A549 (cell line): ENCODE measurements at regions not wholly inside any gene's neighbourhood (a gene's known extent, or its start where the extent isn't known, plus 50 kb on each side); places are given as distances from the start of the nearest gene placed in this dataset.

Source experiments
- ATAC-seq, 2 experiments: fragments of 200-7000 bp in 1 of 2; fragments of >200 bp in 1 of 2; cut with Nextera tagmentation in 1 of 2; cut with Tn5 transposase in 1 of 2; 3 replicates each; pipeline versions ENCODE4 v1.8.0 to v1.9.1; 2018 to 2020; ENCODE audit warnings: mild to moderate bottlenecking in 1 of 2, moderate library complexity in 1 of 2
- CTCF ChIA-PET: fragments of 300-600 bp; sonication (Branson Sonifier 250); formaldehyde crosslinking; extraction: SDS; loops from one replicate; lab custom pipeline; 2021; ENCODE audit warnings: antibody characterized with exemption, inconsistent platforms; lab: Yijun Ruan, JAX
- POLR2A ChIA-PET: fragments of 350-600 bp; formaldehyde crosslinking; extraction: SDS; loops from one replicate; lab custom pipeline; 2021; ENCODE audit warnings: antibody characterized with exemption, inconsistent platforms; lab: Yijun Ruan, JAX
- DNase-seq, 2 experiments: peaks; one replicate each; pipeline versions ENCODE4 v3.0.0 to v3.0.0-alpha.2; 2011 to 2016; ENCODE audit warnings: low read depth in 1 of 2, low spot score in 1 of 2
- FAIRE-seq: peaks from 2 replicates; lab custom pipeline; 2011; peaks lifted over from hg19 to GRCh38; lab: Jason Lieb, UNC
- H3K27ac ChIP-seq, 2 experiments: fragments of >200 bp; sonication (Bioruptor Twin); formaldehyde crosslinking; 3 replicates each; pipeline ENCODE4 v1.5.1; 2016 to 2017
- H3K4me1 ChIP-seq: fragments of >200 bp; sonication (Bioruptor Twin); formaldehyde crosslinking; 3 replicates; pipeline ENCODE4 v1.6.1; 2016
- H3K4me2 ChIP-seq: fragments of >200 bp; sonication (Bioruptor Twin); formaldehyde crosslinking; 3 replicates; pipeline ENCODE4 v1.6.1; 2016
- H3K4me3 ChIP-seq: fragments of >200 bp; sonication (Bioruptor Twin); formaldehyde crosslinking; 3 replicates; pipeline ENCODE4 v1.5.1; 2016
- H3K9me3 ChIP-seq: fragments of >200 bp; sonication (Bioruptor Twin); formaldehyde crosslinking; 3 replicates; pipeline ENCODE4 v1.6.1; 2016
- CBX8 ChIP-seq: fragments of 200-600 bp; sonication (generic); IDR thresholded peaks from 2 replicates; pipeline ENCODE4 v1.6.1; 2016
- CEBPB ChIP-seq, 2 experiments: fragments of >200 bp in 1 of 2; sonication (Bioruptor Twin) in 1 of 2; formaldehyde crosslinking in 1 of 2; IDR thresholded peaks; 2 replicates each; pipeline ENCODE4 v1.6.1; 2012 to 2016
- CHD4 ChIP-seq: fragments of 200-600 bp; sonication (generic); IDR thresholded peaks from 2 replicates; pipeline ENCODE4 v1.6.1; 2016; ENCODE audit warnings: antibody characterized with exemption, mild to moderate bottlenecking, borderline replicate concordance
- EHF ChIP-seq: fragments of 250-450 bp; sonication (Bioruptor Pico); IDR thresholded peaks from 2 replicates; pipeline ENCODE4 v1.5.0; 2020; ENCODE audit warnings: mild to moderate bottlenecking
- ELK1 ChIP-seq: fragments of 150-350 bp; IDR thresholded peaks from 2 replicates; pipeline ENCODE4 v1.6.1; 2014; ENCODE audit warnings: low read depth, mild to moderate bottlenecking, low read length
- FOSB ChIP-seq: fragments of 250-450 bp; sonication (Bioruptor Pico); IDR thresholded peaks from 2 replicates; pipeline ENCODE4 v1.5.0; 2020; ENCODE audit warnings: mild to moderate bottlenecking, moderate library complexity
- FOSL2 ChIP-seq, 2 experiments: fragments of 450-650 bp in 1 of 2; fragments of >200 bp in 1 of 2; sonication (Bioruptor Twin) in 1 of 2; formaldehyde crosslinking; IDR thresholded peaks; 2 replicates each; pipeline versions ENCODE4 v1.5.0 to v1.6.1; 2016 to 2020; ENCODE audit warnings: mild to moderate bottlenecking in 1 of 2, moderate library complexity in 1 of 2
- FOXS1 ChIP-seq: fragments of 250-450 bp; sonication (Bioruptor Pico); IDR thresholded peaks from 2 replicates; pipeline ENCODE4 v1.5.0; 2020; ENCODE audit warnings: mild to moderate bottlenecking, moderate library complexity
- HDAC2 ChIP-seq: fragments of 200-600 bp; sonication (generic); IDR thresholded peaks from 2 replicates; pipeline ENCODE4 v1.6.1; 2016
- HMGXB4 ChIP-seq: fragments of 250-450 bp; sonication (Bioruptor Pico); IDR thresholded peaks from 2 replicates; pipeline ENCODE4 v1.5.0; 2021; ENCODE audit warnings: mild to moderate bottlenecking, moderate library complexity, borderline replicate concordance
- JUNB ChIP-seq: fragments of >200 bp; sonication (Bioruptor Twin); formaldehyde crosslinking; IDR thresholded peaks from 2 replicates; pipeline ENCODE4 v1.6.1; 2016
- KDM1A ChIP-seq: fragments of 200-600 bp; sonication (generic); IDR thresholded peaks from 2 replicates; pipeline ENCODE4 v1.6.1; 2016; ENCODE audit warnings: low read depth, mild to moderate bottlenecking
- MAFK ChIP-seq: fragments of 450-650 bp; IDR thresholded peaks from 2 replicates; pipeline ENCODE4 v1.6.1; 2014; ENCODE audit not compliant: partially characterized antibody
- MAZ ChIP-seq: fragments of 150-350 bp; IDR thresholded peaks from 2 replicates; pipeline ENCODE4 v1.6.1; 2014; ENCODE audit warnings: antibody characterized with exemption, low read depth, low read length, borderline replicate concordance
- MYC ChIP-seq: IDR thresholded peaks from 2 replicates; pipeline ENCODE4 v1.6.1; 2012; ENCODE audit warnings: mild to moderate bottlenecking, inconsistent platforms, low read length, improper control_type of control experiment, borderline replicate concordance
- PBX3 ChIP-seq: IDR thresholded peaks from 2 replicates; pipeline ENCODE4 v1.6.1; 2012
- PHF8 ChIP-seq: fragments of 200-600 bp; sonication (generic); IDR thresholded peaks from 2 replicates; pipeline ENCODE4 v1.6.1; 2016; ENCODE audit warnings: low read depth, mild to moderate bottlenecking, antibody characterized with exemption, moderate library complexity, borderline replicate concordance
- POLR2AphosphoS2 ChIP-seq: conservative IDR thresholded peaks from 2 replicates; pipeline ENCODE4 v1.6.1; 2012; ENCODE audit warnings: low read length, improper control_type of control experiment, inconsistent platforms
- RARB ChIP-seq: fragments of 250-450 bp; sonication (Bioruptor Pico); IDR thresholded peaks from 2 replicates; pipeline ENCODE4 v1.8.0; 2021; ENCODE audit warnings: mild to moderate bottlenecking, moderate library complexity
- RCOR1 ChIP-seq: fragments of 150-350 bp; IDR thresholded peaks from 2 replicates; pipeline ENCODE4 v1.6.1; 2014; ENCODE audit warnings: antibody characterized with exemption, low read length, low read depth
- RNF2 ChIP-seq: fragments of 200-600 bp; sonication (generic); IDR thresholded peaks from 2 replicates; pipeline ENCODE4 v1.6.1; 2016; ENCODE audit warnings: low read depth, mild to moderate bottlenecking, antibody characterized with exemption, moderate library complexity, borderline replicate concordance
- SMC3 ChIP-seq: fragments of >200 bp; sonication (Bioruptor Twin); formaldehyde crosslinking; IDR thresholded peaks from 3 replicates; pipeline ENCODE4 v1.6.1; 2018; ENCODE audit warnings: inconsistent platforms
- TFCP2L1 ChIP-seq: fragments of 250-450 bp; sonication (Bioruptor Pico); IDR thresholded peaks from 2 replicates; pipeline ENCODE4 v1.5.0; 2021; ENCODE audit warnings: mild to moderate bottlenecking
- ZC3H11A ChIP-seq: fragments of 450-650 bp; IDR thresholded peaks from 2 replicates; pipeline ENCODE4 v1.6.1; 2014; ENCODE audit warnings: antibody characterized with exemption, mild to moderate bottlenecking
- ZSCAN20 ChIP-seq: fragments of 250-450 bp; sonication (Bioruptor Pico); IDR thresholded peaks from 2 replicates; pipeline ENCODE4 v1.8.0; 2022; ENCODE audit warnings: mild to moderate bottlenecking, moderate library complexity
- WGBS: methylation state at CpG from one replicate; pipeline ENCODE4 v1.1.6; 2017; ENCODE audit errors: missing lambda C conversion rate; 5-methylcytosine and 5-hydroxymethylcytosine counted together
- TF ChIP-seq, protein P1 (sequence below): fragments of 250-450 bp; sonication (Bioruptor Pico); IDR thresholded peaks from 2 replicates; pipeline ENCODE4 v1.5.0; 2020; ENCODE audit warnings: low read depth, mild to moderate bottlenecking, moderate library complexity

DNA sequence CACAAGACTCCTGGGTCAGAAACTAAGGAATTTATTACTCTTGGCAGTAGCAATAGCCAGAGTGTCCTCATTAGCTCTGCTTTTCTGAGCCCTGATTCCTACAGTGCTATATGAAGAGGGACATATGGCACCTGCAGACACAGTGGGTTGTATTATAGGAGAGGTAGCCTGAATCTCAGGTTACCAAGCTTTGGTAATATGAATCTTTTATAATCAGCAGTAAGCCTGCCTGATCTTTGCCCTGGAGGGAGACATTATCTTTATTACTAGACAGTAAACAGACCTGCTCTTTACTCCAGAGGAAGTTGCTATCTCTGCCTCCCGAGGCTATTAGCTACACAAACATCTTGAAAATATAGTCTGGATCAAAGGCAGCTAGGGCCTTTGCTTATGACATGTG lies 62.5 kb upstream of the HOPX start:
- no peak for FAIRE-seq
- Histone ChIP-seq H3K4me1 (no peaks in the 10 kb centered on the region), H3K27ac (no peak overlapping the region), H3K4me3 (no peak overlapping the region), H3K4me2 (no peak overlapping the region), H3K9me3 (no peaks in the 10 kb centered on the region)
- no peak for DNase-seq
- ATAC-seq: no peak
- POLR2A ChIA-PET: no interaction called here
- CTCF ChIA-PET: interaction anchor here (0.6 kb wide), 1 partner anchor 322 kb away, joined by 5 read pairs; no protein-coding TSS in a partner anchor
- TF ChIP-seq SMC3 (no peak), TFCP2L1 (CRISPR knock-in tag) (no peak), CBX8 (no peak), MAZ (no peak), ZSCAN20 (CRISPR knock-in tag) (no peak), JUNB (no peak)
- WGBS: 0% methylated on average over 1 of the region's 1 CpG

DNA sequence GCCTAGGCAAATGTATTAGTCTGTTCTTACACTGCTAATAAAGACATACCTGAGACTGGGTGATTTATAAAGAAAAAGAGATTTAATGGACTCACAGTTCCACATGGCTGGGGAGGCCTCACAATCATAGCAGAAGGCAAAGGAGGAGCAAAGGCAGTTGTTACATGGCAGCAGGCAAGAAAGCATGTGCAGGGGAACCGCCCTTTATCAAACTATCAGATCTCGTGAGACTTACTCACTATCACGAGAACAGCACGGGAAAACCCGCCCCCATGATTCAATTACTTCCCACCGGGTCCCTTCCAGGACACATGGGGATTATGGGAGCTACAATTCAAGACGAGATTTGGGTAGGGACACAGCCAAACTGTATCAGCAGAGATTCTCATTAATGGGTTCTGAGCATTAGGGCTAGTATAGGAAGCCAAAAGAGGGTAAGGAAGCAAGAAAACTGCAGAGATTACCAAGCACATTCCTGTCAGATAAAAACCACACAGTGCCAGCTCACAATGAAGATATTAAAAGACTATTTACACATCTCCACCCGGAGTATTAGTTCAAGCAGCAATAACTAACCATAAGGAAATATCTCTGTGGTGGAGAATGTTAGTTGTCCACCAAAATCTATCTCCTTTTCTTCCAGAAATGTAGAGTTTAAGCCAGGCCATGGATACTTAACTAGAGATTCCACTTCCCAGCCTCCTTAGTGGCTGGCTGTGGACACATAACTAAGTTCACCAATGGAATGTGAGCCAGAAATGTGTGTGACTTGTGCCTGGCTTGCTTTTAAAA lies 61.2 kb upstream of the HOPX start:
- no peak overlapping the region for H3K27ac ChIP-seq
- ChIA-PET CTCF (no interaction called here), POLR2A (no interaction called here)
- no peak overlapping the region for H3K4me3 ChIP-seq
- WGBS: 40% methylated on average over 8 of the region's 8 CpGs
- H3K4me1 ChIP-seq: no peaks in the 10 kb centered on the region
- FAIRE-seq (no peak), DNase-seq (no peak), ATAC-seq (no peak)
- no peak overlapping the region for H3K4me2 ChIP-seq
- H3K9me3 ChIP-seq: no peaks in the 10 kb centered on the region
- no peak for TF ChIP-seq EHF (CRISPR knock-in tag)
- no peak for TF ChIP-seq MYC
- no peak for TF ChIP-seq CEBPB (IDR thresholded peaks at IDR 0.05)
- TF ChIP-seq FOXS1 (CRISPR knock-in tag): no peak
- no peak for TF ChIP-seq FOSB (CRISPR knock-in tag)
- TF ChIP-seq RARB (CRISPR knock-in tag): no peak
- no peak for TF ChIP-seq HDAC2
- no peak for TF ChIP-seq RCOR1
- TF ChIP-seq RNF2: no peak
- no peak for TF ChIP-seq MAZ
- TF ChIP-seq ZC3H11A: no peak

DNA sequence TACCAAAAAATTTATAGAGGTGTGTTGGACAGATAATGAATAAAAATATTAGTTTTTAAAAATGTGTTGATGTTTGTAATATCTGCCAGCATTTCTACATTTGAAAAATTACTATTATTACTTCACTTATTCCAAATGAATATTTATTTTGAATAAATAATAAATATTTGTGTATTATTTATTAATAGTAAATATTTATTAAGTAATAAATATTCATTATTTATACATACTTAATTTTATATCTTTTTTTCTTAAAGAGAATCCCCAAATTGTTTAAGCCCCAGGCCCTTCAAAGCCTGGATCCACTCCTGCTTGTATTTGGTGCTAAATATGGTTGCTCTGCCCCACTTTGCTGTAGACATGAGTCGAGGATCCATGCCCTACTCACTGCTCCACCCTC lies 60.5 kb upstream of the HOPX start:
- 33% methylated on average over 1 of the region's 1 CpG for WGBS
- Histone ChIP-seq H3K4me1 (no peaks in the 10 kb centered on the region), H3K4me2 (no peak overlapping the region), H3K9me3 (no peaks in the 10 kb centered on the region), H3K4me3 (no peak overlapping the region), H3K27ac (no peak overlapping the region)
- ChIA-PET POLR2A (no interaction called here), CTCF (no interaction called here)
- TF ChIP-seq MAZ (no peak), PBX3 (no peak), KDM1A (no peak), FOSL2 (IDR thresholded peaks at IDR 0.05) (no peak), FOSL2 (CRISPR knock-in tag; IDR thresholded peaks at IDR 0.05) (no peak), PHF8 (no peak), EHF (CRISPR knock-in tag) (no peak), CHD4 (no peak), HMGXB4 (no peak), ELK1 (no peak), MAFK (no peak), POLR2AphosphoS2 (no peak)
- TF ChIP-seq, protein P1, sequence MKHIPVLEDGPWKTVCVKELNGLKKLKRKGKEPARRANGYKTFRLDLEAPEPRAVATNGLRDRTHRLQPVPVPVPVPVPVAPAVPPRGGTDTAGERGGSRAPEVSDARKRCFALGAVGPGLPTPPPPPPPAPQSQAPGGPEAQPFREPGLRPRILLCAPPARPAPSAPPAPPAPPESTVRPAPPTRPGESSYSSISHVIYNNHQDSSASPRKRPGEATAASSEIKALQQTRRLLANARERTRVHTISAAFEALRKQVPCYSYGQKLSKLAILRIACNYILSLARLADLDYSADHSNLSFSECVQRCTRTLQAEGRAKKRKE (CRISPR knock-in tag): no peak
- no peak for DNase-seq
- no peak for FAIRE-seq
- ATAC-seq: no peak
